ENCODE measurements at regions not wholly inside any gene's neighbourhood (a gene's known extent, or its start where the extent isn't known, plus 50 kb on each side); places are given as distances from the start of the nearest gene placed in this dataset.

GRCh38 chr16:26275021-26275590 lies 583.3 kb downstream of the HS3ST4 start:
- no peak for DNase-seq (ENCODE audit: low spot score)
- TF ChIP-seq CTCF (IDR thresholded peaks at IDR 0.05; ENCODE audit: borderline replicate concordance, control extremely low read depth, extremely low read depth, insufficient read depth, missing control alignments), result no peak
- in situ Hi-C loops (cut with MboI; ENCODE audit: low sequenced_read_pairs, unreplicated experiment), result no loop called here

GRCh38 chr16:26276289-26276688 lies 584.5 kb downstream of the HS3ST4 start:
- TF ChIP-seq CTCF (IDR thresholded peaks at IDR 0.05; ENCODE audit: borderline replicate concordance, control extremely low read depth, extremely low read depth, insufficient read depth, missing control alignments), result no peak
- in situ Hi-C loops (cut with MboI; ENCODE audit: low sequenced_read_pairs, unreplicated experiment), result no loop called here
- DNase-seq (ENCODE audit: low spot score), result no peak

GRCh38 chr16:26281381-26282110 lies 589.8 kb downstream of the HS3ST4 start:
- DNase-seq (ENCODE audit: low spot score), result no peak
- in situ Hi-C loops (cut with MboI; ENCODE audit: low sequenced_read_pairs, unreplicated experiment), result no loop called here
- no peak for TF ChIP-seq CTCF (IDR thresholded peaks at IDR 0.05; ENCODE audit: borderline replicate concordance, control extremely low read depth, extremely low read depth, insufficient read depth, missing control alignments)

GRCh38 chr16:26295625-26296304 lies 604.0 kb downstream of the HS3ST4 start:
- DNase-seq (ENCODE audit: low spot score), result no peak
- in situ Hi-C loops (cut with MboI; ENCODE audit: low sequenced_read_pairs, unreplicated experiment), result no loop called here

GRCh38 chr16:26301516-26301915 lies 609.8 kb downstream of the HS3ST4 start:
- DNase-seq (ENCODE audit: low spot score), result no peak
- in situ Hi-C loops (cut with MboI; ENCODE audit: low sequenced_read_pairs, unreplicated experiment), result no loop called here
- no peak for TF ChIP-seq CTCF (IDR thresholded peaks at IDR 0.05; ENCODE audit: borderline replicate concordance, control extremely low read depth, extremely low read depth, insufficient read depth, missing control alignments)

More at GRCh38 chr16:26295625-26296304, 604.0 kb downstream of the HS3ST4 start:
- TF ChIP-seq CTCF (IDR thresholded peaks at IDR 0.05; ENCODE audit: borderline replicate concordance, control extremely low read depth, extremely low read depth, insufficient read depth, missing control alignments), result no peak

GRCh38 chr16:26316683-26317464 lies 625.1 kb downstream of the HS3ST4 start:
- DNase-seq (ENCODE audit: low spot score), result no peak
- TF ChIP-seq CTCF (IDR thresholded peaks at IDR 0.05; ENCODE audit: borderline replicate concordance, control extremely low read depth, extremely low read depth, insufficient read depth, missing control alignments), result no peak
- in situ Hi-C loops (cut with MboI; ENCODE audit: low sequenced_read_pairs, unreplicated experiment), result no loop called here

Data from GM13976 (cell line).